ENCODE measurements at regions not wholly inside any gene's neighbourhood (a gene's known extent, or its start where the extent isn't known, plus 50 kb on each side); places are given as distances from the start of the nearest gene placed in this dataset.

DNA sequence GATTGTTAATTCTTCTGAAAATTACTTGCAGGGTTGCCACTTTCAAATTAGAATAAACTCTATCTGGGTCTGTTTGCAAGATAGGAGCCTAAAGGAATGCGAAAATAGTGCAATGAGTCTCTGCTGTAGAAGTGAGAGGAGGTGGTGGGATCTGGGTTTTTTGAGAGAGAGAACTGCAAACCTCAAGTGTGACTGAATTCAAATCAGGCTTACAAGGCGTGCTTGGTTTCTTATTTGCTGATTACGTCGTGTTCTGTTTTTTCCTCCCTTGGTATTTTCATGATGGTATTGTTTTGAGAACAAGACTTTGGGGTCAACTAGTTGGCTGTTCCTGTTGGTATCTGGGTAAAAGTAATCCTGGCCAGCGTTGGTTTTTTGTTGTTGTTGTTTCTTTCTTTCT, 490.9 kb upstream of the CFAP20DC start:
- H2AFZ ChIP-seq, result no peak overlapping the region
- no peaks in the 10 kb centered on the region for H3K27me3 ChIP-seq (ENCODE audit: insufficient read depth, low read depth)
- H3K79me2 ChIP-seq (ENCODE audit: low read depth), result no peaks in the 10 kb centered on the region
- H3K4me2 ChIP-seq, result no peak overlapping the region
- ChIA-PET POLR2A (ENCODE audit: unreplicated experiment) (no interaction called here), CTCF (no interaction called here)
- H3K4me1 ChIP-seq (replicated peaks; ENCODE audit: insufficient read depth), result no peaks in the 10 kb centered on the region
- no peaks in the 10 kb centered on the region for H3K9me3 ChIP-seq (ENCODE audit: insufficient read depth, low read depth)
- intact Hi-C loops (cut with micrococcal nuclease; ENCODE audit: unreplicated experiment), result no loop called here
- 0 out of 2 replicates have a peak, but pooled peaks cover 6% of the 10 kb centered on the region for H3K9me2 ChIP-seq (ENCODE audit: insufficient read depth)
- H3K27ac ChIP-seq, result no peak overlapping the region
- TF ChIP-seq, protein P1, sequence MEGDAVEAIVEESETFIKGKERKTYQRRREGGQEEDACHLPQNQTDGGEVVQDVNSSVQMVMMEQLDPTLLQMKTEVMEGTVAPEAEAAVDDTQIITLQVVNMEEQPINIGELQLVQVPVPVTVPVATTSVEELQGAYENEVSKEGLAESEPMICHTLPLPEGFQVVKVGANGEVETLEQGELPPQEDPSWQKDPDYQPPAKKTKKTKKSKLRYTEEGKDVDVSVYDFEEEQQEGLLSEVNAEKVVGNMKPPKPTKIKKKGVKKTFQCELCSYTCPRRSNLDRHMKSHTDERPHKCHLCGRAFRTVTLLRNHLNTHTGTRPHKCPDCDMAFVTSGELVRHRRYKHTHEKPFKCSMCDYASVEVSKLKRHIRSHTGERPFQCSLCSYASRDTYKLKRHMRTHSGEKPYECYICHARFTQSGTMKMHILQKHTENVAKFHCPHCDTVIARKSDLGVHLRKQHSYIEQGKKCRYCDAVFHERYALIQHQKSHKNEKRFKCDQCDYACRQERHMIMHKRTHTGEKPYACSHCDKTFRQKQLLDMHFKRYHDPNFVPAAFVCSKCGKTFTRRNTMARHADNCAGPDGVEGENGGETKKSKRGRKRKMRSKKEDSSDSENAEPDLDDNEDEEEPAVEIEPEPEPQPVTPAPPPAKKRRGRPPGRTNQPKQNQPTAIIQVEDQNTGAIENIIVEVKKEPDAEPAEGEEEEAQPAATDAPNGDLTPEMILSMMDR (conservative IDR thresholded peaks at IDR 0.05), result no peak
- TF ChIP-seq EZH2 (IDR thresholded peaks at IDR 0.05; ENCODE audit: low read depth), result no peak
- H3F3A ChIP-seq (ENCODE audit: insufficient read depth, low read depth), result no peaks in the 10 kb centered on the region
- H3K36me3 ChIP-seq (ENCODE audit: low read depth), result no peaks in the 10 kb centered on the region
- no peaks in the 10 kb centered on the region for H4K20me1 ChIP-seq (ENCODE audit: insufficient read depth)
- DNase-seq, result no peak
- no peak overlapping the region for H3K4me3 ChIP-seq
- no TSS peak for BruUV-seq (replicated peaks)

DNA sequence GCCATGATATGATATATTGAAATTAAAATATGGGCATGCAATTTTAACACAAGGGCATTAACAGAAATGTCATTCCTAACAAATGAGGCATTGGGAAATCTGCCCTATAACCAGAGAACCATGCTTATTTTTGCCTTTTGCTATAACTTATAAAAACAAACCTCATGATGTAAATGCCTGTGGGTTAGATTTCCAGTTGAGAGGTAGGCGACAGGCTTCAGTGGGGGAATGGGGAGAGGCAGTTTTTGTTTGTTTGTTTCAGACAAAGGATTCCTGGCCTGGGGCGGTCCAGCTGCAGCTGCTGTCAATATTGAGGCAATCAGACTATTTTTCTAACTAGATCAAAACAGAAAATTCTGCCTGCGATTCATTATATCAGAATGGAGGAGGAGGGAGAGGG, 490.4 kb upstream of the CFAP20DC start:
- Histone ChIP-seq H3K36me3 (ENCODE audit: low read depth) (no peaks in the 10 kb centered on the region), H3K9me2 (ENCODE audit: insufficient read depth) (0 out of 2 replicates have a peak, but pooled peaks cover 7% of the 10 kb centered on the region), H2AFZ (no peak overlapping the region), H3K27ac (no peak overlapping the region), H3K4me3 (no peak overlapping the region), H3K4me2 (no peak overlapping the region), H3F3A (ENCODE audit: insufficient read depth, low read depth) (no peaks in the 10 kb centered on the region), H3K9me3 (ENCODE audit: insufficient read depth, low read depth) (no peaks in the 10 kb centered on the region), H3K79me2 (ENCODE audit: low read depth) (no peaks in the 10 kb centered on the region), H3K4me1 (replicated peaks; ENCODE audit: insufficient read depth) (no peaks in the 10 kb centered on the region), H3K27me3 (ENCODE audit: insufficient read depth, low read depth) (no peaks in the 10 kb centered on the region), H4K20me1 (ENCODE audit: insufficient read depth) (no peaks in the 10 kb centered on the region)
- DNase-seq, result no peak
- no peak for TF ChIP-seq EZH2 (IDR thresholded peaks at IDR 0.05; ENCODE audit: low read depth)
- TF ChIP-seq, protein P1 (conservative IDR thresholded peaks at IDR 0.05), result no peak
- CTCF ChIA-PET, result no interaction called here
- intact Hi-C loops (cut with micrococcal nuclease; ENCODE audit: unreplicated experiment), result no loop called here
- no TSS peak for BruUV-seq (replicated peaks)
- POLR2A ChIA-PET (ENCODE audit: unreplicated experiment), result no interaction called here

DNA sequence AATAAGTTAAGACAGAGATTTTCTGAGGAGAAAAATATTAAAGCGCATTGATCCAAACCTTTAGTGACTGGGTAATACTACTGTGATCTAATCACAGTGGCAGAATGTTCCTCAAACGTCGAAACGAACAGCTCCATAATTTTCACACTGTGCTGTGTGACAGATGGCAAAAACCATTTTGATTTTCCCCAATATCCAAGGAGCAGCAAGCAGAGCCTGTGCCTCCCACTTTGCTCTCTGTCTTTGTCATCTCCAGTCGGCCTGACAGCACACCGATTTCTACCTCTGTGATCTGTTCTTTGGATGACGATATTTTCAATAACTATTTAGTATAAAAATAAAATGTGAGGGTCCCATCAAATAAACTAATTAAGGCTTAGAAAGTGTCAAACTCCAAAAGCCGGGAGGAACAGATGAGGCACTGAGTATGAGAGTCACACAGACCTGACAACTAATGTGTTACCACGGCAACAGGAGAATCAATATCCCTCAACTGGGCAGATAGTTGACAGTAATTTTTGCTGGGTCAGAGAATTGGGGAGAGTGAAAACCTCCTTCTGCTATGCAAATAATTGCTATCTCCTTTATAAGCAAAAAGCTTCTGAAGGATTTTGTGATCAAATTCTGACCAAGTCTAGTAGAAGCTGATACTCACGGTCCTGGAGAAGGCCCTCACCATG, 489.1 kb upstream of the CFAP20DC start:
- H3K79me2 ChIP-seq (ENCODE audit: low read depth), result no peaks in the 10 kb centered on the region
- H2AFZ ChIP-seq, result no peak overlapping the region
- H3K36me3 ChIP-seq (ENCODE audit: low read depth), result no peaks in the 10 kb centered on the region
- TF ChIP-seq, protein P1 (conservative IDR thresholded peaks at IDR 0.05), result no peak
- no peak for DNase-seq
- intact Hi-C loops (cut with micrococcal nuclease; ENCODE audit: unreplicated experiment), result no loop called here
- H3K27me3 ChIP-seq (ENCODE audit: insufficient read depth, low read depth), result no peaks in the 10 kb centered on the region
- 0 out of 2 replicates have a peak, but pooled peaks cover 7% of the 10 kb centered on the region for H3K9me2 ChIP-seq (ENCODE audit: insufficient read depth)
- H3K27ac ChIP-seq, result no peak overlapping the region
- H3K4me2 ChIP-seq, result no peak overlapping the region
- H3K9me3 ChIP-seq (ENCODE audit: insufficient read depth, low read depth), result no peaks in the 10 kb centered on the region
- H3K4me1 ChIP-seq (replicated peaks; ENCODE audit: insufficient read depth), result no peaks in the 10 kb centered on the region
- H4K20me1 ChIP-seq (ENCODE audit: insufficient read depth), result no peaks in the 10 kb centered on the region
- CTCF ChIA-PET, result no interaction called here
- no TSS peak for BruUV-seq (replicated peaks)
- H3K4me3 ChIP-seq, result no peak overlapping the region
- POLR2A ChIA-PET (ENCODE audit: unreplicated experiment), result no interaction called here
- no peaks in the 10 kb centered on the region for H3F3A ChIP-seq (ENCODE audit: insufficient read depth, low read depth)

Data from PC-9 (cell line).